HG03460 (cell line): ENCODE measurements at regions not wholly inside any gene's neighbourhood (a gene's known extent, or its start where the extent isn't known, plus 50 kb on each side); places are given as distances from the start of the nearest gene placed in this dataset.

Experiments
- ATAC-seq: cut with Tn5 transposase; IDR thresholded peaks from one replicate; pipeline ENCODE4 v1.9.1; 2021; ENCODE audit not compliant: unreplicated experiment

- no peak for ATAC-seq
Measured at GRCh38 chr7:94228223-94228622, 166.5 kb upstream of the COL1A2 start.

- ATAC-seq: no peak
Measured at GRCh38 chr7:94228678-94229077, 166.0 kb upstream of the COL1A2 start.

- no peak for ATAC-seq
Measured at GRCh38 chr7:94231305-94231704, 163.4 kb upstream of the COL1A2 start.

- no peak for ATAC-seq
Measured at GRCh38 chr7:94236960-94237359, 157.7 kb upstream of the COL1A2 start.

GRCh38 chr7:94237417-94237816 lies 157.3 kb upstream of the COL1A2 start:
- ATAC-seq: no peak

- no peak for ATAC-seq
Measured at GRCh38 chr7:94239661-94240234, 154.9 kb upstream of the COL1A2 start.

- no peak for ATAC-seq
Measured at GRCh38 chr7:94240902-94241301, 153.8 kb upstream of the COL1A2 start.

- no peak for ATAC-seq
Measured at GRCh38 chr7:94241402-94241925, 153.2 kb upstream of the COL1A2 start.

- no peak for ATAC-seq
Measured at GRCh38 chr7:94243066-94243711, 151.5 kb upstream of the COL1A2 start.

- ATAC-seq: no peak
Measured at GRCh38 chr7:94244760-94245159, 149.9 kb upstream of the COL1A2 start.

GRCh38 chr7:94245500-94245899 lies 149.2 kb upstream of the COL1A2 start:
- no peak for ATAC-seq

GRCh38 chr7:94247970-94248369 lies 146.7 kb upstream of the COL1A2 start:
- ATAC-seq: no peak

GRCh38 chr7:94249631-94250030 lies 145.1 kb upstream of the COL1A2 start:
- ATAC-seq: no peak

GRCh38 chr7:94250124-94250523 lies 144.6 kb upstream of the COL1A2 start:
- ATAC-seq: no peak

- ATAC-seq: no peak
Measured at GRCh38 chr7:94250987-94251386, 143.7 kb upstream of the COL1A2 start.

GRCh38 chr7:94252124-94252523 lies 142.6 kb upstream of the COL1A2 start:
- ATAC-seq: no peak

- ATAC-seq: no peak
Measured at GRCh38 chr7:94252971-94253370, 141.7 kb upstream of the COL1A2 start.

- ATAC-seq: no peak
Measured at GRCh38 chr7:94253686-94254085, 141.0 kb upstream of the COL1A2 start.

- ATAC-seq: no peak
Measured at GRCh38 chr7:94258418-94259300, 136.0 kb upstream of the COL1A2 start.

- ATAC-seq: no peak
Measured at GRCh38 chr7:94261067-94261466, 133.6 kb upstream of the COL1A2 start.

- no peak for ATAC-seq
Measured at GRCh38 chr7:94264756-94265155, 129.9 kb upstream of the COL1A2 start.

GRCh38 chr7:94265456-94265855 lies 129.2 kb upstream of the COL1A2 start:
- no peak for ATAC-seq
